ENCODE measurements at regions not wholly inside any gene's neighbourhood (a gene's known extent, or its start where the extent isn't known, plus 50 kb on each side); places are given as distances from the start of the nearest gene placed in this dataset.

GRCh38 chr5:165266939-165267338 is 1761.5 kb downstream of the MAT2B start:
- no peak for DNase-seq (ENCODE audit: low read depth)

DNA sequence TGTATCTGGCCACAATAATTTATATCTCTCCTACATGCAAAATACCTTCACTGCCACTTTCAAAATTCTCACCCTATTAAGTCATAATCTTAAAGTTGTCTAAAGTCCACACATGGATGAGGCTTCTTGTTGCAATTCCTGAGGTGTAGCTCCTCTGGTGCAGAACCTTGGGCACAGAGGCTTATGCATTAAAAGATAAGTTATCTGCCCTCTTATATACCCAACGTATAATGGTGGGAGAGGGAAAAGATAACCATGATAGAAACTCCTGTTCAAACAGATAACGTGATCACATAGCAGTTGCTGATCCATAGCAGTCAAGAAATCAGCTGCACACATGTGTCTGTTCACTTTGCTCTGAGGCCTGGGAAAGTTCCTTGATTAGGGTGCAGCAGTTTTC is 1767.0 kb downstream of the MAT2B start:
- no peak for DNase-seq (ENCODE audit: low read depth)

DNA sequence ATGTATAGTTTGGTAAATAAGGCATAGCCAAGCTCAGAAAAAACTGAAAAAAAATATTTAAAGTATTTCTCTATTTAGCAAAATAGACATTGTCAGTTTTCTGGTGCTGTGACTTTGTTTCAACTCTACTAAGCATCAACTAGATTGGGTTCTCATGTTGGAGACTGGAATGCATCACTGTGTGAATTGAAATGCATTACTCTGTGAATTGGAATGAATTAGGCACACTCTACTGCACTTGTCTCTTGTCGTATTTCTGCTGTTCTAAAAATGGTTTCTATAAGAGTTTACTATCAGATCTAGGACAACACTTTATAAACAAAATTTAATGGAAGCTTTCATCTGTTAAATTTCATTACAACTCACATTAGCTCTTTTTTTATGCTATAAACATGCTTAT is 1772.2 kb downstream of the MAT2B start:
- DNase-seq (ENCODE audit: low read depth), result no peak

DNA sequence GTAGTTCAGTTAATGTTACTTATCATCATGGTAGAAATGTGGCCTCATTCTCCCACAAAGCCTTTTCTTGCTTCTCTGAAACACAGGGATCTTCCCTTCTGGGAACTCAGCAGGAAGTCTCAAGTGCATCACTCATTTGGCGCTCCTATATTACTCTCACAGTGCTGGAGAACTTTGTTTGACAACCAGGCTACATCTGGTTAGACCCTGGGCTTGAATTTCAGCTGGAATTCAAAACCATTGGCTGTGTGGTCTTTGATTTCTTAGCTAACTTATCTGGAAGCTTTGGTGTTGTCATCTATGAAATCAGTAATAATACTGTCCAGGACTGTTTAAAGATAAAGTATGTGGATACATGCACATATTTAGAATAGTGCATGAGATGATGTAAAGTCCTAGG is 1777.1 kb downstream of the MAT2B start:
- no peak for DNase-seq (ENCODE audit: low read depth)

DNA sequence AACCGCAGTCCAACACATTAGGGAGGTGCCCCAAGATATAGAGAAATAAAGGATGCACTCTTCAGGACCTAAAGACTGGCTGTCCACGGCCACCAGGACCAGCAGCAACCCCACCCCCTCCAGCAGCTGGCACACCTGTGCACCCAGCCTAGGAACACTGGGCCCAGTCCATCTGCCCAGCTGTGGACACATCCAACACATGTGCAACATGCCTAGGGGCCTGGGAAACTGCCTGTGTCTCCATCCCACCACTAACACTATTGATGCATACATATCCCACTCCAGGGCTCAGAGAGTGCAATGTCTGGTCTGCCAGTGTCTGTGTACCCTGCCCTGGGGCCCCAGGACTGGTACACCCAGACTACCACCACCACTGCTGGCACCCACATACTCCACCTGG is 1781.3 kb downstream of the MAT2B start:
- no peak for DNase-seq (ENCODE audit: low read depth)

DNA sequence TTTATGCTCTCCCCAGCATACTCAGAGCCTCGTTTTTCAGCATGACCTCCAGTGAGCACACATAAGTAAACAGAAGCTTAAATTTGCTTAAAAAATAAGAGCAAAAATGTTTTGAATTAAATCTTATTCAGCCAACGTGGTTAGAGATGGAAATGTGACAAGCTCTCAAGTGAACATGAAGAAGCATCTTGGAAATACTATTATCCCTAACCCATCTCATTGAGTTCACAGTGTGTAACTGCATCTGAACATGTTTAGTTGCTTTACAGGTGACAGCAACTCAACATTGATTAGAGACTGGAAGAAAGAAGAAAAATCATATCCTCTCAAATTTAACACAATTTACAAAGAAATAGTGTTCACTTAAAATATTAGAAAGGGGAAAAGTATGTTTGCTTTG is 1785.1 kb downstream of the MAT2B start:
- DNase-seq (ENCODE audit: low read depth), result no peak

- DNase-seq (ENCODE audit: low read depth), result no peak
Observed at GRCh38 chr5:165296401-165297130, 1791.1 kb downstream of the MAT2B start.

GRCh38 chr5:165304193-165304827 is 1798.9 kb downstream of the MAT2B start:
- DNase-seq (ENCODE audit: low read depth), result no peak

DNA sequence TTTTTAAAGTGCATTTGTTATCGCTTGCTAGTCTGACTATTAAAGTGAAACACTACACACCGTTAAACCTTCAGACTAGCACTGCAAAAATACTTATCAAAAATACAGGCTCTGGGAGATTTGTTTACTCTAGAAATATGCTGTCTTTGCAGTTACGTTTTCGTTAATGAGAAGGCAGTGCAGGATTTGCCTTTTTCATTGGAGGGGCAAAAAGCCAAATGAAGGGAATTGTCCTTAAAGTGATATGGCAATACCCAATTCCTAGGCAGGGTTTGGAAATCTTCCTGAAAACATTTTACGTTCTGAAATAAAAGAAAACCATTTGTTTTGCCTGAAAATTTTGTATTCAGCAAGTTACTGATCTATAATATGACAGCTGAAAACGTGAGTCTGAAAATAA is 1800.2 kb downstream of the MAT2B start:
- no peak for DNase-seq (ENCODE audit: low read depth)

DNA sequence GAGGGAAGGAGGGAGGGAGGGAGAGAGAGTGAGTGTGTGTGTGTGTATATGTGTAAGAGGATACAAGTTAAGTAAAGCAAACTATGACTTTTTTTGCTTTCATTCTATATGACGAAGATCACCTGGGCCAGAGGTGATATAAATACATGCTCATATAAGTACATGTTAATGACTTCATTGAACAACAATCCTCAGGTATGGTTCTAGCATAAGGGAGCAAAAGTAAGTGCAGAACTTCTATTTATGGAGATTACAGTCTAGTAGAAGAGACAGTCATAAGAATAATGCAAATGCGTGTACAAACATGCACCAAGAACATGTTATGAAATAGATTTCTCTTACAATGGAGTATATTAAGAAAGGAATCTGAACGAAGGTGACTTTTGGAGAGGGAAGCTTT is 1804.0 kb downstream of the MAT2B start:
- DNase-seq (ENCODE audit: low read depth), result no peak

- no peak for DNase-seq (ENCODE audit: low read depth)
Observed at GRCh38 chr5:165310031-165310430, 1804.6 kb downstream of the MAT2B start.

DNA sequence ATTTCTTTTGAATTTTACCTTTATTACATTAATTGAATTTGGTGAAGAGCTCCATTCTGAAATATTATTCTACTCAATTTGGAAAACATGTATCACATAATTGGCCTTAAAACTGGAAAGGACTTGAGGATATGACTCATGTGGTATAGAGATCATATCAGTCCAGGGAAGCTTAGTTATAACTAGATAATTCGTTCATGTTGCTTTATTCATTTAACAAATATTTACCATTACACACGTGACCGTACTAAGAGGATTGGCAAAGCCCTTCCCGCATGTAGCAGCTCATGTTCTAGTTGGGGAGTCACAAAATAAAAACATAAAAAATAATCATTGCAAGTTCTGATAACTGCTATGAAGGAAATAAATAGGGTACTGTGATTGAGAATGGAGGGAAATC is 1816.5 kb downstream of the MAT2B start:
- peak; percentile 10 for DNase-seq (ENCODE audit: low read depth)

- peak; percentile 35 for DNase-seq (ENCODE audit: low read depth)
Observed at GRCh38 chr5:165325221-165325620, 1819.8 kb downstream of the MAT2B start.

DNA sequence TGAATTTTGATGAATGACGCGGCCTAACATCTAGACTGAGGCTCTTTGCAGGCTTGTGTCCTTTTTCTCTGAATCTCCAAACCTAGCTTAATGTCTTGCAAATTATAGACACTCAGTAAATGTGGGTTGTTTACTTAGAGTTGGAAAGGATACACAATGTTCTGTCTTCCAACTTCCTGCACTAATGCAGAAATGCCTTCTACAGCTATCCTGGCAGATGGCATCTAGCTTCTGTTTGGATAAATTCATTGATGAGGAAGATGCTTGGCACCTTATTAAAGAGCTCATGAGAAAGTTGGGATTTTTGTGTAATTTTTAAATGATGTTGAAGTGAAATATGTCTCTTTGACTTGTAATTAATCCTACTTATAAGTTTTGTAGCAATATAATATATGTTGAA is 1822.2 kb downstream of the MAT2B start:
- no peak for DNase-seq (ENCODE audit: low read depth)

DNA sequence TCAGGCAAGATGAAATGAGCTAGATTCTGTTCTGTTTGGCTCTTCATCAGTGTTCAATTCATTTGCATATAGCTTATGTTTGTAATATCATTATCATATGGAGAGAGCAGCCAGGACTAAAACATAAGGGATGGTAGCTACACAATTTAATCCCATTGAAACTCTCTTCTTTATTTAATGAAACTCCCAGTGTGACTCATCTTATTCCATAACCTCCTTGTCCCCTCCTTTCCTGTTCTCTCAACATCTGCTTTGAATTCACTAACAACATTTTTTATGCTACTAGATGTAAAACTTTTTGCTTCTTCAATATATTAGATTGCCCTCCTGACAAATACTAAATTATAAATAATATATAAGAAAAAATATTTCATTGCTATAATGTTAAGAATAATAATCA is 1823.4 kb downstream of the MAT2B start:
- DNase-seq (ENCODE audit: low read depth), result no peak

DNA sequence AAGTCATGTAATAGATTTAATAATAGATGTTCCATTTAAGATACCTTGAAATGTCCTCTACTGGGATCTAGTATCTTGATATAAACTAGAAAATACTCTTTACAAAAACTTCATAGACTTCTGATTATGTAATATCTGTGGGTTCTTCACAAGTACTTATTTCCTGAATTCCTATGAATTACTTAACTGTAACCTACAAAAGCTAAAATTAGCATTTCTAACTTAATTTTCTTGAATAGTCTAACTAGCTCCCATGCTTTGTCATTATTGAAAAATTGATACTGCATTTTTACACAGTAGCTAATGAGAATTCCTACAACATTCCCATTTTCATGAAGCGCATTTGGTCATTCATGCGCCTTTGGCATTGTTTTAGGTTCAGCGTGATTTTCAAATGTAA is 1828.2 kb downstream of the MAT2B start:
- DNase-seq (ENCODE audit: low read depth), result no peak

GRCh38 chr5:165334201-165334600 is 1828.8 kb downstream of the MAT2B start:
- peak; percentile 20 for DNase-seq (ENCODE audit: low read depth)

- no peak for DNase-seq (ENCODE audit: low read depth)
Observed at GRCh38 chr5:165349735-165350134, 1844.3 kb downstream of the MAT2B start.

- no peak for DNase-seq (ENCODE audit: low read depth)
Observed at GRCh38 chr5:165351342-165351741, 1845.9 kb downstream of the MAT2B start.

- DNase-seq (ENCODE audit: low read depth), result no peak
Observed at GRCh38 chr5:165360366-165360765, 1854.9 kb downstream of the MAT2B start.

DNA sequence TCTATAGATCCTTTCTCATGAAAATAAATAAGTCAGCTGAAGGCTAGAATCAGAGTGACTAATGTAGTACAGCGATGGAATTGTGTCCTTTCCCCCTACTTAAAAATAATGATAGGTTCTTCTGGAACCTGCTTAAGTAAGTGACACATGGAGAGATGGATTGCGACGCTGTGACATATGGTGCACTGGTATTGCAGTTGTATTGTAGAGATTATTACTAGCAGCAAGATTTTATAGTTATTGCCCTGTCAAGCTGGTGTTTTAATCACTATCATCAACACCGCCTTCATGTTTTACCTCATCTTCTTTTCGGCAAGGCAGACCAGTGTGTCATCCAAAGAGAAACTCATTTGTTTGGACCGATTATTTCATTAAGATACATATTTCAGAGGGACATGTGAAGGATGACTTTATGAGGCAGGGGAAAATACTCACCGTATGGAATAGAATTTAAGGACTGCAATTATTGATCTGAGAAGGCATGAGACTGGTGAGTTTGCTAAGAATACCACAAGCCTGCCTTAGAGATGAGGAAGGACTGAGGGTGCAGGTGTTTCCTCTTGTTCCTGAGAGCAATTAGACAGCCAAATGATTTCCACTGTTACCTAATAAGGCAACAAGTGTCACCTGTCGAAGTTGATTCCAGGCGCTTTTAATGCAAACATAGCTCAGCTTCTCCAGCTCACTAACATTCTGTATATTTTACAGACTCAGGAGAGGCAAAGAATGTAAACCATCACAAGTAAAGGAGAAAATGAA is 1855.5 kb downstream of the MAT2B start:
- DNase-seq (ENCODE audit: low read depth), result no peak

GRCh38 chr5:165370233-165370632 is 1864.8 kb downstream of the MAT2B start:
- DNase-seq (ENCODE audit: low read depth), result no peak

DNA sequence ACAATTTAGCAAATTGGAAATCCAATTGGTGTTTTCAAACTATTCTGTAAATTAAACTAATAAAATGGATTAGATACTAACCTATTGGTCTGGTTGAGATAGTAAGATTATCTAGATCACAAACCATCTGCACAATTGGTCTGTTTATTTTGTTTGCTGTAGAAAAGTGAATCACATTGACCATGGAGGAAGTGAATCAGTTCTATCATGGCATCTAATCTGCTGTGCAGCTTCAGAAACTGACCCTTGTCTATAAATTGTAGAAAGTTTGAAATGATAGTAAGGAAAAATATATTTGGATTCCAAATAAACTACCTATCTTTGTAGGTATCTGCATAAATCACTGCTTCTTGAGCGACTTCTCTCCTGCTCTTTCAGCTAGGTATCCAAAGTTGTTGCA is 1865.4 kb downstream of the MAT2B start:
- DNase-seq (ENCODE audit: low read depth), result peak; percentile 4
